ENCODE measurements at regions not wholly inside any gene's neighbourhood (a gene's known extent, or its start where the extent isn't known, plus 50 kb on each side); places are given as distances from the start of the nearest gene placed in this dataset.
"Not testable (repeated sequence)": the region's sequence is repeated elsewhere in the genome, so short reads cannot be mapped to it uniquely, and the experiment has no call there.

DNA sequence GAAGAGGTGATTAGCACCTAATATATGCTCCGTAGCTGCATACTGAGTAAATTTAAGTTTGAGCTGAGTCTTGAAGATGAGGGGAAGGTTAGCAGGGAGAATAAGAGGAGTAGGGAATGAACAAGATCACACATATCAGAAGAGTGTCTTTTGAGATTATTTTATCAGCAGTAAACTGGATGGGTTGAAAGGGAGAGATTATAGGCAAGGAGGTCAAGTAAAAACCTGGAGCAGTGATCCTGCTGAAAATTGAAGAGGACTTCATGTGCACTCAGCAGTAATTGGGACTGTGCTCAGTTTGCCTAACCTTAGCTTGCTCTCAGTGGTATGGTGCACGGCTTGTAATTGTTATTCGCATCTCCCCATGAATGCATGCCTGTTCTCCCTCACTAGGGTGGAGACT is 79.5 kb upstream of the PICALM start:
- H3K9me3 Mint-ChIP-seq, result peaks cover 4% of the 10 kb centered on the region
- H3K4me1 Mint-ChIP-seq, result peaks cover 36% of the 10 kb centered on the region
- intact Hi-C loops (cut with micrococcal nuclease), result no loop called here
- no peaks in the 10 kb centered on the region for H3K27me3 Mint-ChIP-seq
- H3K27ac Mint-ChIP-seq, result no peak overlapping the region
- H3K36me3 Mint-ChIP-seq (ENCODE audit: low read depth), result no peaks in the 10 kb centered on the region
- DNase-seq, result no peak
- H3K4me3 Mint-ChIP-seq, result no peak overlapping the region

DNA sequence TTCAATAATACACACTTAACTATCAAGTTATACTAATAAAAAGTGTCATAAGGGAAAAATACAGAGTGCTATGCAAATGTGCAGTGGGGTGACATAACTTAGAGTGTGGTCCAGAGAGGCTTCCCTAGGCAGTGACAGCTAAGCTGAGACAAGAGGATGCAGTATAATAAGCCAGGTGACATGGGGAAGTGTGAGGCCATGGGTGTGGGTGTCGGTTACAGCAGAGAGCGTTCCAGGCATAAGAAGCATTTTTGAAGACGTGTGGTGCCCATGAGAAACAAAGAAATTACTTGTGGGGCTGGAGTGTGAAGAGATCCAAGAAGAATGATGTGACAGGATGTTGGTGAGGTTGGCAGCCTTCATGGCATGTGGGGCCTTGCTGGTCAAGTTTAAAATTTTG is 78.1 kb upstream of the PICALM start:
- peaks cover 46% of the 10 kb centered on the region for H3K4me1 Mint-ChIP-seq
- intact Hi-C loops (cut with micrococcal nuclease), result no loop called here
- no peaks in the 10 kb centered on the region for H3K27me3 Mint-ChIP-seq
- peaks cover 13% of the 10 kb centered on the region for H3K9me3 Mint-ChIP-seq
- no peaks in the 10 kb centered on the region for H3K36me3 Mint-ChIP-seq (ENCODE audit: low read depth)
- no peak overlapping the region for H3K27ac Mint-ChIP-seq
- no peak overlapping the region for H3K4me3 Mint-ChIP-seq
- DNase-seq, result no peak

DNA sequence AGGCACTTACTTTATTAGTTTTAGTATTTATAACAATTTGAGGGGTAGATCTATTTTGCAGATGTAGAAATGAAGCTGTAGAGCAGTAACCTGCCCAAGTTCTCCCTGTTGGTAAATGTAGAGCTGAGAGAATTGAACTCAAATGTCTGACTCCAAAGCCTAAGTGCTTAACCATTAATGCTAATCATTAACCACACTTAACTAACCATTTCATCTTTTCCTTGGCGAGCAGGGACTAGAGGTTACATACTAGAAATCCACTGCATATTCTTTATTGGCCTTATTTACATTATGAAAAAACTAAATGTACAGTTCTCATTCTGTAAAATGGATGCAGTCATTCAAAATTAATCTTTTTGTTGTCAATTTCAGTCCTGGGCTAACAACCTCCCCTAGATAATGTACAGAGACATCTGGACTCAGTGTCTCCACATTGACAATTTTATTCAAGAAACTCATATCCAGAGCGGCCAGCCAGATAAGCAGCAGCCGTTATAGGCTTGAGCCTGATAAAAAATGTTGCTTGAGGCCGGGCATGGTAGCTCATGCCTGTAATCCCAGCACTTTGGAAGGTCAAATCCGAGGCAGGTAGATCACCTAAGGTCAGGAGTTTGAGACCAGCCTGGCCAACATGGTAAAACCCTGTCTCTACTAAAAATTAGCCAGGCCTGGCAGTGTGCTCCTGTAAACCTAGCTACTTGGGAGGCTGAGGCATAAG is 76.7 kb upstream of the PICALM start:
- H3K4me3 Mint-ChIP-seq, result no peak overlapping the region
- H3K27ac Mint-ChIP-seq, result no peak overlapping the region
- no peak for DNase-seq
- H3K36me3 Mint-ChIP-seq (ENCODE audit: low read depth), result peaks cover 2% of the 10 kb centered on the region
- peaks cover 46% of the 10 kb centered on the region for H3K4me1 Mint-ChIP-seq
- H3K9me3 Mint-ChIP-seq, result peaks cover 13% of the 10 kb centered on the region
- H3K27me3 Mint-ChIP-seq, result no peaks in the 10 kb centered on the region
- intact Hi-C loops (cut with micrococcal nuclease), result no loop called here

DNA sequence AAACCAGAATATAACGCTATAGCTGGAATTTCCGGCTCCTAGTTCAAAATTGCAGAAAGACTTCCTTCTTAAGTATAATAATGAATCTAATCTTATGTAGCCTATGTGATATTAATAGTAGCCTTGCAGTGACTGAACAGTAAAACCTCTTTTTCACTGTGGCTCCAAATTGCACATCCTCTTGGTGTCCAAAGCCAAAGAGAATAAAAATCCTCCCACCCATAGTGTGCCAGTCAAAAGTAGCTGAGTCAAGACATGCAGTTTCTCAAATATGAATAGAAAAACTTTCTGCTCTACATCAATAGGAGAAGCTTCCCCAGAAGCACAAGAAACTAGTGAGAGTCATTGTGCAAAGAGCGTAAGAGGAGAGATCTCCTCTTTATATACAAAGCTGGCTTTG is 76.0 kb upstream of the PICALM start:
- H3K4me1 Mint-ChIP-seq, result peaks cover 52% of the 10 kb centered on the region
- H3K9me3 Mint-ChIP-seq, result peaks cover 13% of the 10 kb centered on the region
- H3K4me3 Mint-ChIP-seq, result no peak overlapping the region
- no peak for DNase-seq
- no peaks in the 10 kb centered on the region for H3K27me3 Mint-ChIP-seq
- peaks cover 2% of the 10 kb centered on the region for H3K36me3 Mint-ChIP-seq (ENCODE audit: low read depth)
- no peak overlapping the region for H3K27ac Mint-ChIP-seq
- intact Hi-C loops (cut with micrococcal nuclease), result no loop called here

DNA sequence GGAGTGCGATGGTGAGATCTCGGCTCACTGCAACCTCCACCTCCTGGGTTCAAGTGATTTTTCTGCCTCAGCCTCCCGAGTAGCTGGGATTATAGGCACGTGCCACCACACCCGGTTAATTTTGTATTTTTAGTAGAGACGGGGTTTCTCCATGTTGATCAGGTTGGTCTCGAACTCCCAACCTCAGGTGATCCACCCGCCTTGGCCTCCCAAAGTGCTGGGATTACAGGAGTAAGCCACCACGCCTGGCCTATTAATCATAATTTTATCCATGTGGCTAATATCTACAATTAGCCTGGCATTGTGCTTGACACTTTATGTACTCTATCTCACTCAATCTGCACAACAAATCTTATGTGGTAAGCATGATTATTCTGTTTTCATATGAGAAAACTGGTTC is 75.2 kb upstream of the PICALM start:
- Mint-ChIP-seq H3K27ac (peak overlapping the region; percentile 36), H3K4me1 (peaks cover 56% of the 10 kb centered on the region), H3K9me3 (peaks cover 13% of the 10 kb centered on the region)
- H3K36me3 Mint-ChIP-seq (ENCODE audit: low read depth); intact Hi-C loops (cut with micrococcal nuclease); DNase-seq; H3K27me3 Mint-ChIP-seq; H3K4me3 Mint-ChIP-seq: not testable (repeated sequence)

DNA sequence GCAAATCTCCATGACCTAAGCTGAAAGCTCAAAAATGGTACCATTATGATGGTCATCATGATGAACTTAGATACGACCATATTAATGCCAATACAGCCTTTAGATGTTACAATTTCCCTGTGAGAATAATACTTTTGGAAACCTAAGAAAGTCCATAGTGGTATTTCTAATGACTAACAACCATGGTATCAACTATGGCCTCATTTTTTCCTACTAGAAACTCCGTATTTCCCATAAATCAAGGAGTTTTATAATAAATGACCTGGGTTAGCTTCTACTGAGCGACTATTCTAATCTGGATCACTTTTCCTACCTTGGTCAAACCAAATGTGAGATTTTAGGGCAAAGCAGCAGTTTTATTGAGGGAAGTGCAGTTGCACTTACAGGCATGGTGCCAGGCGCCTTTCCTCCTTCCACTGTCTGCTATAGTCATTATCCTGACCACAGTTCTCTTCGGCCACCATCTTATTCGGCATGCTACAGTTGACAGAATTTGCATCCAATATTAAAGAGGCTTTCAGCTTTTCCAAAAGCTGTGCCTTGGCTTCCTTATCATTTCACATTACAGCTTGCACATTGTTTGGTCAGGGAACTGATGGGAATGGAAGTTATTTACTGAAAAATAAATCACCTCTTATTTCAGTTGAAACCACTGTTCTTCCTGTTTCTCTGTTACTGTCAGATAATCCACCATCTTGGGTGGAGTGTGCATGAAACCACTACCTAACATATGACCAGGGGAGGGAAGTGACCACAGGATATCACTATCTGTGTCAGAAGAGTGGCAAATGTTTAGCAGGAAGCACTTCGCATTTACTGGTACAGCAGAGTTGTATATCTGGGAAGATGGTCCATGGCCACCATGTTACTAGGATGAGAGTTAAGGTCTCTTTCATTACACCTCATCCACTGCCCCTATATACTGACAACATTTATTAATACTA is 74.5 kb upstream of the PICALM start:
- intact Hi-C loops (cut with micrococcal nuclease), result loop anchor here (1.0 to 2.0 kb wide), 3 partner anchors 33 to 97 kb away; no protein-coding TSS in a partner anchor
- no peaks in the 10 kb centered on the region for H3K27me3 Mint-ChIP-seq
- H3K36me3 Mint-ChIP-seq (ENCODE audit: low read depth), result peaks cover 4% of the 10 kb centered on the region
- H3K9me3 Mint-ChIP-seq, result peaks cover 13% of the 10 kb centered on the region
- peak overlapping the region; percentile 70 for H3K27ac Mint-ChIP-seq
- DNase-seq, result peak; percentile 77
- peak overlapping the region; percentile 5 for H3K4me3 Mint-ChIP-seq
- H3K4me1 Mint-ChIP-seq, result peaks cover 63% of the 10 kb centered on the region

DNA sequence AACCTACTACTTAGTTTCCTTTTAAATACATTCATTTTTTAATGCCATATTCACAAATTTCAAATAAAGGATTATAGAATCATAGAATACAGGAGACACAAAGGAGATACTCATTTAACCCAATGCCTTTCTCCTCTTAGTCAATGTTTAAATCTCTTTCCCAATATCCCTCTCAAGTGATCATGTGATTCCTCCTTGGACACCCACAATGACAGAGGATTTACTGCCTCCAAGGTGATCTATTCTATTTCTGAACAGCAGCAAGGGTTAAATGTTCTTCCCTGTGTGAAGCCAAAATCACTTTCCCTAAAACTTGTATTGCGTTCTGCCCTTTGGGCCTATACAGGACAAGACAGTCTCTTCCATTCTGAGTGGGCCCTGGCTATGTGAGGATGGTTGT is 73.3 kb upstream of the PICALM start:
- intact Hi-C loops (cut with micrococcal nuclease), result loop anchor here (2.0 kb wide), 2 partner anchors 41 to 95 kb away; no protein-coding TSS in a partner anchor
- DNase-seq, result no peak
- Mint-ChIP-seq H3K4me1 (peaks cover 64% of the 10 kb centered on the region), H3K9me3 (peaks cover 13% of the 10 kb centered on the region), H3K27ac (no peak overlapping the region), H3K27me3 (no peaks in the 10 kb centered on the region), H3K36me3 (ENCODE audit: low read depth) (peaks cover 4% of the 10 kb centered on the region), H3K4me3 (no peak overlapping the region)

DNA sequence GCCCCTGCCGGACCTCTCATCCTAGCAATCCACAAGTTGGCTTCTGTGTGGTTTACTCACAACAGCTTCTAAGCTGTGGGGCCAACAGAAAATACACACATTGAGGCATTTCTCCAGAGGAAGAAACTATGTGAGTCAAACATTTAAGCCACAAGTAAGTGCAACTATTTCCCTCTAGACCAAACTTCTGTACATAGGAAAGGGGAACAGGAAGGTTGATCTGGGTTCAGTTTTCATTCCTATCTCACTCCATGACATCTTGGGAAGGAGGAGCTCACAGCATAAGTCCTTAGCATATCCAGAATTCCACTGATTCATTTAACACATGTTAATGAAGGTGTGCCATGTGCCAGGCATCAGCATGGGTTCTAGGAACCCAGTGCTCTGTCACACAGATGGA is 72.8 kb upstream of the PICALM start:
- H3K4me3 Mint-ChIP-seq, result peak overlapping the region; percentile 1
- intact Hi-C loops (cut with micrococcal nuclease), result loop anchor here (2.0 kb wide), 2 partner anchors 41 to 95 kb away; no protein-coding TSS in a partner anchor
- peak overlapping the region; percentile 52 for H3K27ac Mint-ChIP-seq
- peaks cover 62% of the 10 kb centered on the region for H3K4me1 Mint-ChIP-seq
- H3K9me3 Mint-ChIP-seq, result peaks cover 13% of the 10 kb centered on the region
- peaks cover 4% of the 10 kb centered on the region for H3K36me3 Mint-ChIP-seq (ENCODE audit: low read depth)
- no peaks in the 10 kb centered on the region for H3K27me3 Mint-ChIP-seq
- no peak for DNase-seq

DNA sequence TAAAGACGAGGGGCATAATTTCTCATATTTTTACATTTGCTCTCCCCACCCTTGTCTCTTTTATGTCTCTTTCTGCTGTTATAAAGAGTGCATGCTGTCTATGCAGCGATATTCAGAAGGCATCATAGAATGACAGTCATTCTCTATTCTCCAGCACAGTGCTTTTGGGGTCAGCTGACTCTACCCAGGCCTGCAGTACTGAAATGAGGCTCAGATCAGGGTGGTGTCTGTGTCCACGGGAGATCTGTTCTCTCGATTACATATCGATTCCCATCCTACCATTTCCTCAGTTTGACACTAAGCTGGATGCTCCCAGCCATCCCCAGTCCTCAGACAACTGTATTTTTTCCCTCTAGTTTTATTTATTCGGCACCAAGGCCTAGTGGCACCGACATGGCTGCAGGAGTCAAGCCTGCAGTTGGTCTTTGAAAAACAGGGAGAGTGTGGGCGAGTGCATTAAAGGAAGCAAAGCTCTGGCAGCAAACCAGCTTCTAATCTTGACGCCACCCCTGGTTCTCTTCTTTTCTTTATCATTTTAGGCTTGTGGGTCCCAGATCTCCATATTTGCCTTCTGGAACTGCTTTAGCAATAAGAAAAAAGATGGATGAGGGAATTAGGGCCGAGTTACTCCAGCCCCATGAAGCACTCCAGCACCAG is 71.6 kb upstream of the PICALM start:
- H3K4me3 Mint-ChIP-seq, result peak overlapping the region; percentile 42
- intact Hi-C loops (cut with micrococcal nuclease), result no loop called here

DNA sequence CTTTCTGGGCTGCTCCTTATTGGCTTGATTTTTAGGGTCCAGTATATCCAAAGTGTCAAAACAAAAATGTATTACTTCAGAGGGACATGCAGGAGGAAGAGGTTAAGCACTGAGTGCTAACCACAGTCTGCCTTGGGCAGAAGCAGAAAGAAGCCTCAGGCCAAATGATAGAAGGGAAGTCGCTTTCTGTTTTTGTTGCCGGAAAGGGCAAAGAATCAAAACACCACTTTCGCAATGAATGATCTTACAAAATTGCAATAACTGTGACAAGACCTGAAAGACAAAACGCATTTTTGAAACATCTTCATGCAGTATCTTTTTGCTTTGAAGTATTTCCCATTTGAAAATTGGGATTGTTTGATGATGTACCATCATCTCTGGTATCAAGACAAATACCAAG is 70.1 kb upstream of the PICALM start:
- Mint-ChIP-seq H3K4me1 (peaks cover 58% of the 10 kb centered on the region), H3K36me3 (ENCODE audit: low read depth) (peaks cover 4% of the 10 kb centered on the region), H3K4me3 (peak overlapping the region; percentile 72), H3K9me3 (peaks cover 13% of the 10 kb centered on the region), H3K27ac (peak overlapping the region; percentile 85), H3K27me3 (no peaks in the 10 kb centered on the region)
- peak; percentile 79 for DNase-seq
- intact Hi-C loops (cut with micrococcal nuclease), result loop anchor here (1.0 to 5.0 kb wide), 3 partner anchors 23 to 148 kb away; partner anchors contain the start of gene PICALM

More for the DNA sequence above, 71.6 kb upstream of the PICALM start:
- peaks cover 13% of the 10 kb centered on the region for H3K9me3 Mint-ChIP-seq
- peaks cover 70% of the 10 kb centered on the region for H3K4me1 Mint-ChIP-seq
- no peak for DNase-seq
- H3K36me3 Mint-ChIP-seq (ENCODE audit: low read depth), result peaks cover 4% of the 10 kb centered on the region
- no peaks in the 10 kb centered on the region for H3K27me3 Mint-ChIP-seq
- H3K27ac Mint-ChIP-seq, result no peak overlapping the region

DNA sequence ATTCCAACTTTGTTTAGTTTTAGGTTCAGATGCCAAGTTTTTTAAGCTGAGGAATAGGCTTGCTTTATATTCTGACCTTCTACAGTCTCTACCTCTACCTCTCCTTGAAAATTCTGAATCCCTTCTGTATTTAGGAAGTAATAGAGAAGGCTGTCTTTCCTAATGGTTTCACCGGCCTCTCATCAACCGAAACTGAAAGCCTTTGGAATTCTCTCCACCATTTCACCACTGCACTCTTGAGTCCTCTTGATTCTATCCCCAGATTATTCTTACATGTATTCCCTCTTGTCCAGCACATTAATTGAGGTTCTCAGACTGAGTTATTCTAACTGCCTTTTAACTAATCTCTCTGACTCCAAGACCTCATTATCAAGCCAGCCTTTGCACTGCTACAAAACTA is 67.7 kb upstream of the PICALM start:
- no peaks in the 10 kb centered on the region for H3K27me3 Mint-ChIP-seq
- H3K4me3 Mint-ChIP-seq, result no peak overlapping the region
- H3K27ac Mint-ChIP-seq, result no peak overlapping the region
- intact Hi-C loops (cut with micrococcal nuclease), result loop anchor here (5.0 kb wide), 1 partner anchor 151 kb away; no protein-coding TSS in a partner anchor
- peaks cover 4% of the 10 kb centered on the region for H3K36me3 Mint-ChIP-seq (ENCODE audit: low read depth)
- no peaks in the 10 kb centered on the region for H3K9me3 Mint-ChIP-seq
- H3K4me1 Mint-ChIP-seq, result peaks cover 35% of the 10 kb centered on the region
- DNase-seq, result no peak

DNA sequence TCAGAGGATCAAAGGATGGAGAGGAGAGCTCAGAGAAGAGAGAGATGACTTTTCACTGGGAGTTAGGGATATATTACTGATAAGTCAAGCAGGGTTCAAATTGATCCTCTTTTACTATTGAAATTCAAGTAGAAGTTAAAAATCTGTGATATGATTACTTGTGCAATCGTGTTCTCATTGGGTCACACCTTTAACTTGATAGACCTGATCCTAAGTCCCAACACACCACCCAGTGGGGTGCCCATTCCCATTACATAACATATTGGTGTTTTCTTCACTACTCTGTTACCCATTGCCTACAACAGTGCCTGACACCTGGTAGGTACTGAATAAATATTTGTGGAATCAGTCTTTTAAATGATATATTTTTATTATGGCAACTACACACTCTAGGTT is 66.4 kb upstream of the PICALM start:
- Mint-ChIP-seq H3K4me1 (peaks cover 24% of the 10 kb centered on the region), H3K36me3 (ENCODE audit: low read depth) (peaks cover 2% of the 10 kb centered on the region), H3K4me3 (no peak overlapping the region), H3K27ac (no peak overlapping the region), H3K9me3 (no peaks in the 10 kb centered on the region), H3K27me3 (no peaks in the 10 kb centered on the region)
- DNase-seq, result no peak
- intact Hi-C loops (cut with micrococcal nuclease), result loop anchor here (5.0 kb wide), 1 partner anchor 152 kb away; no protein-coding TSS in a partner anchor

DNA sequence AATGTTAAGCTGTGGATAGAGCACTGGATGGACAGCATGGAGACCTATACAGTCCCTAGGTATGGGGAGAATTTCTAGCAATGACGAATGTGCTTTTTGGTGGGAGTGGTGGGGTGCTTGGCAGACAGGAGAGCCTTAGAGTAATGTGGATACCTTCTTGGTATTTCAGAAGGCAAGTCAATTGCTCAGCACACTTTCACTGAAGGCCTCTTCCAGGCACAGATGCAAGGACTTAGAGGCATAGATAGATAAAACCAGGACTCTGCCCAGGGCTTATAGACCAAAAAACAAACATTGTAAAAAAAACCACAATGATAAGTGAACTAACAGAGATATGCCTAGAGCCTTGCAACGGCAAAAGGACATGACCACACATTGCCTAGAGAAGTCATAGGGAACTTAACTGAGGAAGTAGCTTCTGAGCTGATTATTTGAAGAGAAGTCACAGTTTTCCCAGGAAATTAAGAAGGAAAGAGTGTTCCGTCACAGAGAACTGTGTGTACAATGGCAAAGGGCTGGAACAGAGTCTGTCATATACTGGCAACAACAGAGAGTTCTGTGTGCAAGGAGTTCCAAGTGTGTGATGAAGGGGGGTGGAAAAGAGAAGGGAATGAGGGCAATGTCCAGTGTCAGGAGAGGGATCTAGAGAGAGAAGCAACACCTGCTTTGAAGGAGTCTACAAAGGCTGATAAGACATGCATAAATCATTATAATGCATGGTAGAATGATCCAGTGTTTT is 65.9 kb upstream of the PICALM start:
- Mint-ChIP-seq H3K36me3 (ENCODE audit: low read depth) (peaks cover 2% of the 10 kb centered on the region), H3K4me1 (peaks cover 21% of the 10 kb centered on the region), H3K27ac (no peak overlapping the region), H3K27me3 (no peaks in the 10 kb centered on the region), H3K9me3 (no peaks in the 10 kb centered on the region), H3K4me3 (no peak overlapping the region)
- intact Hi-C loops (cut with micrococcal nuclease), result loop anchor here (5.0 kb wide), 1 partner anchor 153 kb away; no protein-coding TSS in a partner anchor
- DNase-seq, result no peak
